GM06990 (cell line): ENCODE measurements at regions not wholly inside any gene's neighbourhood (a gene's known extent, or its start where the extent isn't known, plus 50 kb on each side); places are given as distances from the start of the nearest gene placed in this dataset.

Experiments used
- DNase-seq: peaks from one replicate; pipeline ENCODE4 v3.0.0-alpha.2; 2011; ENCODE audit not compliant: insufficient read length; ENCODE audit errors: extremely low read depth
- H3K27me3 ChIP-seq: replicated peaks from 2 replicates; pipeline ENCODE4 v1.6.0; 2011; ENCODE audit warnings: low read length; ENCODE audit not compliant: control insufficient read depth, insufficient read depth
- H3K36me3 ChIP-seq: 2 replicates; pipeline ENCODE4 v1.5.1; 2011; ENCODE audit warnings: low read length; ENCODE audit not compliant: control insufficient read depth, insufficient read depth
- H3K4me3 ChIP-seq: replicated peaks from 2 replicates; pipeline ENCODE4 v1.5.1; 2011; ENCODE audit warnings: low read depth, mild to moderate bottlenecking, control low read depth, low read length
- CTCF ChIP-seq: IDR thresholded peaks from 2 replicates; pipeline ENCODE4 v1.5.1; 2011; ENCODE audit warnings: low read length, control low read depth, mild to moderate bottlenecking, inconsistent platforms; ENCODE audit not compliant: insufficient read depth, poor library complexity, severe bottlenecking

GRCh38 chr2:172204762-172205161 is 102.1 kb upstream of the DLX2 start:
- no peak for DNase-seq
- Histone ChIP-seq H3K36me3 (no peaks in the 10 kb centered on the region), H3K27me3 (no peaks in the 10 kb centered on the region; the same call in 1 of the 2 replicates), H3K4me3 (no peak overlapping the region)
- TF ChIP-seq CTCF: no peak

- Histone ChIP-seq H3K4me3 (no peak overlapping the region), H3K36me3 (no peaks in the 10 kb centered on the region), H3K27me3 (no peaks in the 10 kb centered on the region; the same call in 1 of the 2 replicates)
- no peak for DNase-seq
- no peak for TF ChIP-seq CTCF
Measured at GRCh38 chr2:172205292-172205691, 102.6 kb upstream of the DLX2 start.

GRCh38 chr2:172207911-172208310 is 105.2 kb upstream of the DLX2 start:
- Histone ChIP-seq H3K36me3 (no peaks in the 10 kb centered on the region), H3K4me3 (no peak overlapping the region), H3K27me3 (no peaks in the 10 kb centered on the region; the same call in 1 of the 2 replicates)
- no peak for DNase-seq
- TF ChIP-seq CTCF: no peak

GRCh38 chr2:172208791-172209325 is 106.2 kb upstream of the DLX2 start:
- H3K27me3 ChIP-seq: no peaks in the 10 kb centered on the region; the same call in 1 of the 2 replicates
- TF ChIP-seq CTCF: no peak
- no peak overlapping the region for H3K4me3 ChIP-seq
- H3K36me3 ChIP-seq: no peaks in the 10 kb centered on the region
- DNase-seq: no peak

GRCh38 chr2:172210599-172210998 is 107.9 kb upstream of the DLX2 start:
- Histone ChIP-seq H3K36me3 (no peaks in the 10 kb centered on the region), H3K27me3 (no peaks in the 10 kb centered on the region; the same call in none of the 2 replicates), H3K4me3 (no peak overlapping the region)
- TF ChIP-seq CTCF: no peak
- no peak for DNase-seq

- no peak for TF ChIP-seq CTCF
- no peak for DNase-seq
- no peak overlapping the region for H3K4me3 ChIP-seq
- no peaks in the 10 kb centered on the region for H3K36me3 ChIP-seq
- H3K27me3 ChIP-seq: no peaks in the 10 kb centered on the region; the same call in none of the 2 replicates
Measured at GRCh38 chr2:172211512-172211911, 108.8 kb upstream of the DLX2 start.
